Fibroblast of lung (primary cell): ENCODE measurements at regions not wholly inside any gene's neighbourhood (a gene's known extent, or its start where the extent isn't known, plus 50 kb on each side); places are given as distances from the start of the nearest gene placed in this dataset.

Experiments used
- DNase-seq, 2 donors: peaks; one replicate each; pipeline versions ENCODE4 v3.0.0 to v3.0.0-alpha.2; 2010; ENCODE audit warnings: low read depth in 2 of 2
- H2AFZ ChIP-seq: 2 replicates; pipeline ENCODE4 v1.5.1; 2012; ENCODE audit warnings: low read length, control low read depth, inconsistent platforms
- H3K27ac ChIP-seq: 2 replicates; pipeline ENCODE4 v1.5.1; 2011; ENCODE audit warnings: low read length, control low read depth; ENCODE audit not compliant: insufficient read depth
- H3K27me3 ChIP-seq: 2 replicates; pipeline ENCODE4 v1.5.1; 2011; ENCODE audit warnings: mild to moderate bottlenecking, low read length; ENCODE audit not compliant: control insufficient read depth, insufficient read depth
- H3K36me3 ChIP-seq: 2 replicates; pipeline ENCODE4 v1.5.1; 2011; ENCODE audit warnings: low read length; ENCODE audit not compliant: control insufficient read depth, insufficient read depth
- H3K4me1 ChIP-seq: 2 replicates; pipeline ENCODE4 v1.5.1; 2011; ENCODE audit warnings: low read length; ENCODE audit not compliant: control insufficient read depth, insufficient read depth; ENCODE audit errors: extremely low read depth
- H3K4me2 ChIP-seq: 2 replicates; pipeline ENCODE4 v1.5.1; 2011; ENCODE audit warnings: low read length, control low read depth; ENCODE audit not compliant: insufficient read depth; ENCODE audit errors: extremely low read depth
- H3K4me3 ChIP-seq, 4 experiments: fragments of 200-600 bp in 1 of 4; sonication (generic) in 1 of 4; replicated peaks in 1 of 4; 2 replicates each; pipeline ENCODE4 v1.5.1; 2011 to 2016; ENCODE audit warnings: low read length in 4 of 4, low read depth in 3 of 4, mild to moderate bottlenecking in 3 of 4, control low read depth in 2 of 4, inconsistent platforms in 1 of 4, mixed read lengths in 1 of 4; ENCODE audit not compliant: insufficient read depth in 1 of 4; ENCODE audit errors: control extremely low read depth in 1 of 4
- H3K79me2 ChIP-seq: 2 replicates; pipeline ENCODE4 v1.5.1; 2012; ENCODE audit warnings: mild to moderate bottlenecking, low read length, inconsistent platforms; ENCODE audit not compliant: control insufficient read depth, insufficient read depth
- H3K9ac ChIP-seq: 2 replicates; pipeline ENCODE4 v1.5.1; 2011; ENCODE audit warnings: mild to moderate bottlenecking, low read length, control low read depth; ENCODE audit not compliant: insufficient read depth
- H3K9me3 ChIP-seq: 2 replicates; pipeline ENCODE4 v1.5.1; 2012; ENCODE audit warnings: low read depth, low read length; ENCODE audit not compliant: control insufficient read depth, insufficient read depth
- H4K20me1 ChIP-seq: 2 replicates; pipeline ENCODE4 v1.5.1; 2011; ENCODE audit warnings: low read length; ENCODE audit not compliant: control insufficient read depth, insufficient read depth; ENCODE audit errors: extremely low read depth
- CTCF ChIP-seq, 2 donors: IDR thresholded peaks in 1 of 2; conservative IDR thresholded peaks in 1 of 2; 1 replicate in 1 of 2; 2 replicates in 1 of 2; pipeline ENCODE4 v1.5.1; 2011 to 2012; ENCODE audit warnings: low read length in 2 of 2, control low read depth in 1 of 2, inconsistent platforms in 1 of 2, low read depth in 1 of 2, mild to moderate bottlenecking in 1 of 2
- EZH2 ChIP-seq: IDR thresholded peaks from 2 replicates; pipeline ENCODE4 v1.5.1; 2012; ENCODE audit warnings: low read length, control low read depth, mild to moderate bottlenecking; ENCODE audit errors: missing control alignments

- Histone ChIP-seq H2AFZ (no peak overlapping the region), H3K9me3 (no peaks in the 10 kb centered on the region), H4K20me1 (no peaks in the 10 kb centered on the region), H3K27me3 (no peaks in the 10 kb centered on the region), H3K4me2 (no peak overlapping the region), H3K79me2 (no peaks in the 10 kb centered on the region), H3K36me3 (no peaks in the 10 kb centered on the region), H3K4me1 (no peaks in the 10 kb centered on the region), H3K27ac (peak overlapping the region; percentile 4), H3K4me3 (no peak overlapping the region), H3K9ac (no peak overlapping the region)
- DNase-seq, result peak; percentile 34 to 91
- TF ChIP-seq CTCF (conservative IDR thresholded peaks at IDR 0.05 in 1 of 2, IDR thresholded peaks at IDR 0.05 in 1 of 2; ENCODE audit: low read depth in 1 of 2, low read length in 2 of 2), result no peak
- no peak for TF ChIP-seq EZH2
Measured at GRCh38 chr2:5766561-5766960, 74.4 kb downstream of the SOX11 start.

GRCh38 chr2:5777131-5777535 is 84.9 kb downstream of the SOX11 start:
- no peak overlapping the region for H3K4me2 ChIP-seq
- H3K36me3 ChIP-seq, result no peaks in the 10 kb centered on the region
- TF ChIP-seq CTCF (conservative IDR thresholded peaks at IDR 0.05 in 1 of 2, IDR thresholded peaks at IDR 0.05 in 1 of 2; ENCODE audit: low read depth in 1 of 2, low read length in 2 of 2) (no peak), EZH2 (no peak)
- H3K4me3 ChIP-seq, result no peak overlapping the region
- H3K9ac ChIP-seq, result no peak overlapping the region
- no peaks in the 10 kb centered on the region for H3K4me1 ChIP-seq
- H3K27me3 ChIP-seq, result no peaks in the 10 kb centered on the region
- H3K79me2 ChIP-seq, result no peaks in the 10 kb centered on the region
- DNase-seq, result peak in 1 of 2 donors; percentile 63
- H2AFZ ChIP-seq, result no peak overlapping the region
- no peaks in the 10 kb centered on the region for H4K20me1 ChIP-seq
- no peak overlapping the region for H3K27ac ChIP-seq
- H3K9me3 ChIP-seq, result no peaks in the 10 kb centered on the region

- Histone ChIP-seq H3K9me3 (no peaks in the 10 kb centered on the region), H3K4me1 (no peaks in the 10 kb centered on the region), H3K4me2 (peak overlapping the region; percentile 32), H2AFZ (no peak overlapping the region), H3K36me3 (no peaks in the 10 kb centered on the region), H3K9ac (no peak overlapping the region), H3K27ac (no peak overlapping the region), H3K79me2 (no peaks in the 10 kb centered on the region), H3K27me3 (no peaks in the 10 kb centered on the region), H3K4me3 (no peak overlapping the region), H4K20me1 (no peaks in the 10 kb centered on the region)
- TF ChIP-seq CTCF (conservative IDR thresholded peaks at IDR 0.05 in 1 of 2, IDR thresholded peaks at IDR 0.05 in 1 of 2; ENCODE audit: low read depth in 1 of 2, low read length in 2 of 2), result no peak
- TF ChIP-seq EZH2, result no peak
- DNase-seq, result no peak
Measured at GRCh38 chr2:5781679-5782078, 89.5 kb downstream of the SOX11 start.
